ENCODE measurements at regions not wholly inside any gene's neighbourhood (a gene's known extent, or its start where the extent isn't known, plus 50 kb on each side); places are given as distances from the start of the nearest gene placed in this dataset.

DNA sequence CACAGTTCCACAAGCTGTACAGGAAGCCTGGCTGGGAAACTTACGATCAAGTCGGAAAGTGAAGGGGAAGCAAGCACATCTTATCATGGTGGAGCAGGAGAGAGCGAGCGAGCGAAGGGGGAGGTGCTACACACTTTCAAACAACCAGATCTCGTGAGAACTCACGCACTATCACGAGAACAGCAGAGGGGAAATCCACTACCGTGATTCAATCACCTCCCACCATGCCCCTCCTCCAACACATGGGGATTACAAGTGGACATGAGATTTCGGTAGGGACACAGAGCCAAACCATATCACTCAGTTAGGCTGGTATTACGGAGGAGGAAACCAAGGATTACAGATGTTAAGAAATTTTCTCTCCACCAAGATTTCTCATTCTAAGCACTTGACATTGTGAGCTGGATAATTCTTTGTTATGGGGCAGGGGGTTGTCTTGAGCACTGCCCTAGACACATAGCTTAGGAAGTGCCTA is 262.0 kb upstream of the G2E3 start:
- TF ChIP-seq, protein P1, sequence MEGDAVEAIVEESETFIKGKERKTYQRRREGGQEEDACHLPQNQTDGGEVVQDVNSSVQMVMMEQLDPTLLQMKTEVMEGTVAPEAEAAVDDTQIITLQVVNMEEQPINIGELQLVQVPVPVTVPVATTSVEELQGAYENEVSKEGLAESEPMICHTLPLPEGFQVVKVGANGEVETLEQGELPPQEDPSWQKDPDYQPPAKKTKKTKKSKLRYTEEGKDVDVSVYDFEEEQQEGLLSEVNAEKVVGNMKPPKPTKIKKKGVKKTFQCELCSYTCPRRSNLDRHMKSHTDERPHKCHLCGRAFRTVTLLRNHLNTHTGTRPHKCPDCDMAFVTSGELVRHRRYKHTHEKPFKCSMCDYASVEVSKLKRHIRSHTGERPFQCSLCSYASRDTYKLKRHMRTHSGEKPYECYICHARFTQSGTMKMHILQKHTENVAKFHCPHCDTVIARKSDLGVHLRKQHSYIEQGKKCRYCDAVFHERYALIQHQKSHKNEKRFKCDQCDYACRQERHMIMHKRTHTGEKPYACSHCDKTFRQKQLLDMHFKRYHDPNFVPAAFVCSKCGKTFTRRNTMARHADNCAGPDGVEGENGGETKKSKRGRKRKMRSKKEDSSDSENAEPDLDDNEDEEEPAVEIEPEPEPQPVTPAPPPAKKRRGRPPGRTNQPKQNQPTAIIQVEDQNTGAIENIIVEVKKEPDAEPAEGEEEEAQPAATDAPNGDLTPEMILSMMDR (IDR thresholded peaks at IDR 0.05; ENCODE audit: low read depth, low read length), result no peak
- TF ChIP-seq EZH2phosphoT487 (IDR thresholded peaks at IDR 0.05; ENCODE audit: low read depth), result no peak

Data from OCI-LY3 (cell line).